ENCODE measurements at regions not wholly inside any gene's neighbourhood (a gene's known extent, or its start where the extent isn't known, plus 50 kb on each side); places are given as distances from the start of the nearest gene placed in this dataset.

- no peak for DNase-seq
- Mint-ChIP-seq H3K27ac (no peak overlapping the region), H3K27me3 (peaks cover 14% of the 10 kb centered on the region), H3K4me1 (peaks cover 1% of the 10 kb centered on the region), H3K36me3 (ENCODE audit: low read depth) (peaks cover 1% of the 10 kb centered on the region), H3K9me3 (peaks cover 8% of the 10 kb centered on the region), H3K4me3 (no peak overlapping the region)
- no peak for ATAC-seq
These were observed 78.4 kb upstream of the ADRA1B start for GRCh38 chr5:159837860-159838259.

GRCh38 chr5:159838551-159839222, 77.6 kb upstream of the ADRA1B start:
- Mint-ChIP-seq H3K4me3 (no peak overlapping the region), H3K27ac (no peak overlapping the region), H3K27me3 (peaks cover 10% of the 10 kb centered on the region), H3K4me1 (no peaks in the 10 kb centered on the region), H3K9me3 (peaks cover 8% of the 10 kb centered on the region), H3K36me3 (ENCODE audit: low read depth) (peaks cover 1% of the 10 kb centered on the region)
- ATAC-seq (no peak), DNase-seq (no peak)

- ATAC-seq (no peak), DNase-seq (no peak)
- no peak overlapping the region for H3K27ac Mint-ChIP-seq
- no peaks in the 10 kb centered on the region for H3K9me3 Mint-ChIP-seq
- peaks cover 8% of the 10 kb centered on the region for H3K27me3 Mint-ChIP-seq
- H3K4me3 Mint-ChIP-seq: no peak overlapping the region
- no peaks in the 10 kb centered on the region for H3K36me3 Mint-ChIP-seq (ENCODE audit: low read depth)
- H3K4me1 Mint-ChIP-seq: no peaks in the 10 kb centered on the region
These were observed 71.8 kb upstream of the ADRA1B start for GRCh38 chr5:159844267-159845121.

- no peak overlapping the region for H3K4me3 Mint-ChIP-seq
- no peaks in the 10 kb centered on the region for H3K9me3 Mint-ChIP-seq
- no peaks in the 10 kb centered on the region for H3K36me3 Mint-ChIP-seq (ENCODE audit: low read depth)
- H3K27ac Mint-ChIP-seq: no peak overlapping the region
- DNase-seq: no peak
- no peaks in the 10 kb centered on the region for H3K4me1 Mint-ChIP-seq
- no peak for ATAC-seq
- H3K27me3 Mint-ChIP-seq: peaks cover 6% of the 10 kb centered on the region
These were observed 66.7 kb upstream of the ADRA1B start for GRCh38 chr5:159849437-159850083.

- no peak for ATAC-seq
- no peak overlapping the region for H3K4me3 Mint-ChIP-seq
These were observed 66.1 kb upstream of the ADRA1B start for GRCh38 chr5:159850160-159850559.

GRCh38 chr5:159851053-159851452, 65.2 kb upstream of the ADRA1B start:
- no peak overlapping the region for H3K27ac Mint-ChIP-seq
- H3K4me1 Mint-ChIP-seq: no peaks in the 10 kb centered on the region
- H3K27me3 Mint-ChIP-seq: peaks cover 14% of the 10 kb centered on the region
- DNase-seq (no peak), ATAC-seq (no peak)
- no peaks in the 10 kb centered on the region for H3K9me3 Mint-ChIP-seq
- H3K36me3 Mint-ChIP-seq (ENCODE audit: low read depth): no peaks in the 10 kb centered on the region
- H3K4me3 Mint-ChIP-seq: no peak overlapping the region

More at GRCh38 chr5:159850160-159850559, 66.1 kb upstream of the ADRA1B start:
- Mint-ChIP-seq H3K36me3 (ENCODE audit: low read depth) (no peaks in the 10 kb centered on the region), H3K4me1 (no peaks in the 10 kb centered on the region), H3K27ac (no peak overlapping the region), H3K9me3 (no peaks in the 10 kb centered on the region), H3K27me3 (peaks cover 10% of the 10 kb centered on the region)
- no peak for DNase-seq

- Mint-ChIP-seq H3K4me3 (no peak overlapping the region), H3K36me3 (ENCODE audit: low read depth) (no peaks in the 10 kb centered on the region), H3K4me1 (no peaks in the 10 kb centered on the region), H3K9me3 (no peaks in the 10 kb centered on the region), H3K27me3 (peaks cover 22% of the 10 kb centered on the region), H3K27ac (no peak overlapping the region)
- ATAC-seq: no peak
- DNase-seq: no peak
These were observed 61.4 kb upstream of the ADRA1B start for GRCh38 chr5:159854916-159855315.

GRCh38 chr5:159855476-159856191, 60.6 kb upstream of the ADRA1B start:
- H3K27ac Mint-ChIP-seq: no peak overlapping the region
- no peak for ATAC-seq
- H3K4me3 Mint-ChIP-seq: no peak overlapping the region
- H3K4me1 Mint-ChIP-seq: no peaks in the 10 kb centered on the region
- H3K9me3 Mint-ChIP-seq: no peaks in the 10 kb centered on the region
- no peak for DNase-seq
- peaks cover 19% of the 10 kb centered on the region for H3K27me3 Mint-ChIP-seq
- no peaks in the 10 kb centered on the region for H3K36me3 Mint-ChIP-seq (ENCODE audit: low read depth)

GRCh38 chr5:159858871-159859270, 57.4 kb upstream of the ADRA1B start:
- ATAC-seq (no peak), DNase-seq (no peak)
- Mint-ChIP-seq H3K4me1 (no peaks in the 10 kb centered on the region), H3K27ac (no peak overlapping the region), H3K4me3 (no peak overlapping the region), H3K36me3 (ENCODE audit: low read depth) (no peaks in the 10 kb centered on the region), H3K27me3 (peaks cover 30% of the 10 kb centered on the region), H3K9me3 (no peaks in the 10 kb centered on the region)

- no peak overlapping the region for H3K4me3 Mint-ChIP-seq
- ATAC-seq: no peak
- H3K9me3 Mint-ChIP-seq: no peaks in the 10 kb centered on the region
- peaks cover 25% of the 10 kb centered on the region for H3K27me3 Mint-ChIP-seq
- no peak overlapping the region for H3K27ac Mint-ChIP-seq
- no peaks in the 10 kb centered on the region for H3K36me3 Mint-ChIP-seq (ENCODE audit: low read depth)
- peaks cover 8% of the 10 kb centered on the region for H3K4me1 Mint-ChIP-seq
- no peak for DNase-seq
These were observed 55.2 kb upstream of the ADRA1B start for GRCh38 chr5:159861086-159861485.

- Mint-ChIP-seq H3K9me3 (no peaks in the 10 kb centered on the region), H3K27ac (no peak overlapping the region), H3K4me1 (peaks cover 12% of the 10 kb centered on the region), H3K36me3 (ENCODE audit: low read depth) (no peaks in the 10 kb centered on the region), H3K4me3 (no peak overlapping the region), H3K27me3 (peaks cover 37% of the 10 kb centered on the region)
- no peak for ATAC-seq
- DNase-seq: no peak
These were observed 51.2 kb upstream of the ADRA1B start for GRCh38 chr5:159864885-159865691.

- no peak for ATAC-seq
- Mint-ChIP-seq H3K4me3 (no peak overlapping the region), H3K27ac (no peak overlapping the region), H3K9me3 (no peaks in the 10 kb centered on the region), H3K36me3 (ENCODE audit: low read depth) (no peaks in the 10 kb centered on the region), H3K27me3 (peaks cover 41% of the 10 kb centered on the region), H3K4me1 (peaks cover 12% of the 10 kb centered on the region)
- DNase-seq: no peak
These were observed 50.2 kb upstream of the ADRA1B start for GRCh38 chr5:159866093-159866492.

Data from activated naive CD8-positive, alpha-beta T cell treated with anti-CD3 and anti-CD28 coated beads, Interleukin-2, amount 50 U/mL, for 24 hours (primary cell).